Renal cortex interstitium (tissue), 11 donors: ENCODE measurements at regions not wholly inside any gene's neighbourhood (a gene's known extent, or its start where the extent isn't known, plus 50 kb on each side); places are given as distances from the start of the nearest gene placed in this dataset.
A peak's percentile ranks its signal among the peaks of the same experiment; 100 is the strongest.
"Not testable (repeated sequence)": the region's sequence is repeated elsewhere in the genome, so short reads cannot be mapped to it uniquely, and the experiment has no call there.

Source experiments
- DNase-seq, 11 donors: peaks; one replicate each; pipeline ENCODE4 v3.0.0-alpha.2; 2013; ENCODE audit warnings: low read depth in 9 of 11, low spot score in 4 of 11; ENCODE audit errors: extremely low read depth in 1 of 11

- not testable (repeated sequence) for DNase-seq
These were observed 524.0 kb upstream of the ZNF337 start for GRCh38 chr20:26220609-26221008.

GRCh38 chr20:26219546-26219945, 522.9 kb upstream of the ZNF337 start:
- not testable (repeated sequence) for DNase-seq

GRCh38 chr20:26218301-26218700, 521.6 kb upstream of the ZNF337 start:
- no peak for DNase-seq

GRCh38 chr20:26216025-26216424, 519.4 kb upstream of the ZNF337 start:
- DNase-seq: no peak

GRCh38 chr20:26214991-26215390, 518.3 kb upstream of the ZNF337 start:
- DNase-seq: no peak

- no peak for DNase-seq
These were observed 512.7 kb upstream of the ZNF337 start for GRCh38 chr20:26209171-26209941.

GRCh38 chr20:26208296-26209091, 511.8 kb upstream of the ZNF337 start:
- peak in 1 of 11 donors; percentile 17 for DNase-seq

- not testable (repeated sequence) for DNase-seq
These were observed 511.3 kb upstream of the ZNF337 start for GRCh38 chr20:26207967-26208295.

GRCh38 chr20:26207237-26207966, 510.7 kb upstream of the ZNF337 start:
- DNase-seq: no peak

GRCh38 chr20:26205350-26205749, 508.7 kb upstream of the ZNF337 start:
- no peak for DNase-seq

- not testable (repeated sequence) for DNase-seq
These were observed 504.4 kb upstream of the ZNF337 start for GRCh38 chr20:26201026-26201425.

GRCh38 chr20:26187329-26187728, 490.7 kb upstream of the ZNF337 start:
- DNase-seq: not testable (repeated sequence)

GRCh38 chr20:26183720-26184119, 487.1 kb upstream of the ZNF337 start:
- DNase-seq: not testable (repeated sequence)

- not testable (repeated sequence) for DNase-seq
These were observed 484.7 kb upstream of the ZNF337 start for GRCh38 chr20:26181364-26181763.

- DNase-seq: not testable (repeated sequence)
These were observed 475.2 kb upstream of the ZNF337 start for GRCh38 chr20:26171875-26172274.

GRCh38 chr20:26169506-26169905, 472.9 kb upstream of the ZNF337 start:
- no peak for DNase-seq

- peak in 1 of 11 donors; percentile 3 for DNase-seq
These were observed 470.8 kb upstream of the ZNF337 start for GRCh38 chr20:26167499-26167898.

GRCh38 chr20:26163890-26164289, 467.2 kb upstream of the ZNF337 start:
- no peak for DNase-seq

GRCh38 chr20:26163151-26163550, 466.5 kb upstream of the ZNF337 start:
- DNase-seq: not testable (repeated sequence)

- not testable (repeated sequence) for DNase-seq
These were observed 465.1 kb upstream of the ZNF337 start for GRCh38 chr20:26161741-26162140.
